Liver (tissue), 2 donors: ENCODE measurements at regions not wholly inside any gene's neighbourhood (a gene's known extent, or its start where the extent isn't known, plus 50 kb on each side); places are given as distances from the start of the nearest gene placed in this dataset.

Experiments used
- CTCF ChIP-seq: fragments of 150-350 bp; IDR thresholded peaks from 2 replicates; pipeline ENCODE4 v1.5.1; 2017; ENCODE audit warnings: improper control_type of control experiment, low read depth, low read length; ENCODE audit not compliant: missing input control
- MAX ChIP-seq: IDR thresholded peaks from 2 replicates; pipeline ENCODE4 v1.6.1; 2016; ENCODE audit warnings: antibody characterized with exemption
- donor health status: healthy.

- TF ChIP-seq CTCF (no peak), MAX (no peak)
Observed at GRCh38 chr10:89092981-89093380, 102.4 kb downstream of the FAS start.
